MM.1S (cell line): ENCODE measurements at regions not wholly inside any gene's neighbourhood (a gene's known extent, or its start where the extent isn't known, plus 50 kb on each side); places are given as distances from the start of the nearest gene placed in this dataset.

Source experiments
- DNase-seq: peaks from one replicate; pipeline ENCODE4 v3.0.0-alpha.2; 2015
- H2AFZ ChIP-seq: fragments of 300-600 bp; sonication (generic); 2 replicates; pipeline ENCODE4 v1.6.0; 2016; ENCODE audit warnings: antibody characterized with exemption, low read length
- H3F3A ChIP-seq: fragments of 300-600 bp; sonication (generic); 2 replicates; pipeline ENCODE4 v1.6.1; 2016; ENCODE audit warnings: mild to moderate bottlenecking, antibody characterized with exemption, low read length, moderate library complexity, mixed read lengths; ENCODE audit not compliant: insufficient read depth
- H3K27ac ChIP-seq: fragments of 300-600 bp; sonication (generic); 2 replicates; pipeline ENCODE4 v1.5.1; 2016; ENCODE audit warnings: mild to moderate bottlenecking, low read length
- H3K27me3 ChIP-seq: fragments of 300-600 bp; sonication (generic); replicated peaks from 2 replicates; pipeline ENCODE4 v1.6.0; 2016; ENCODE audit warnings: low read length; ENCODE audit not compliant: insufficient read depth
- H3K36me3 ChIP-seq: fragments of 300-600 bp; sonication (generic); replicated peaks from 2 replicates; pipeline ENCODE4 v1.6.1; 2016; ENCODE audit warnings: mild to moderate bottlenecking, low read length, mixed read lengths; ENCODE audit not compliant: insufficient read depth
- H3K4me1 ChIP-seq: fragments of 300-600 bp; sonication (generic); 2 replicates; pipeline ENCODE4 v1.6.1; 2016; ENCODE audit warnings: low read length, mixed read lengths
- H3K4me2 ChIP-seq: fragments of 300-600 bp; sonication (generic); 2 replicates; pipeline ENCODE4 v1.6.0; 2016; ENCODE audit warnings: low read depth, low read length
- H3K4me3 ChIP-seq: fragments of 300-600 bp; sonication (generic); 2 replicates; pipeline ENCODE4 v1.5.1; 2016; ENCODE audit warnings: low read length, mixed read lengths
- H3K79me2 ChIP-seq: fragments of 300-600 bp; sonication (generic); 2 replicates; pipeline ENCODE4 v1.6.1; 2016; ENCODE audit warnings: mixed run types, low read length, mixed read lengths
- H3K9ac ChIP-seq: fragments of 300-600 bp; sonication (generic); 2 replicates; pipeline ENCODE4 v1.6.1; 2016; ENCODE audit warnings: low read length, mixed read lengths
- H3K9me2 ChIP-seq: fragments of 300-600 bp; sonication (generic); replicated peaks from 2 replicates; pipeline ENCODE4 v1.6.1; 2016; ENCODE audit warnings: mild to moderate bottlenecking, low read length, mixed read lengths; ENCODE audit not compliant: insufficient read depth
- H3K9me3 ChIP-seq: fragments of 300-600 bp; sonication (generic); replicated peaks from 2 replicates; pipeline ENCODE4 v1.6.1; 2016; ENCODE audit warnings: mild to moderate bottlenecking, low read length, mixed read lengths; ENCODE audit not compliant: insufficient read depth
- H4K20me1 ChIP-seq: fragments of 300-600 bp; sonication (generic); 2 replicates; pipeline ENCODE4 v1.6.1; 2016; ENCODE audit warnings: mild to moderate bottlenecking, low read length, moderate library complexity, mixed read lengths; ENCODE audit not compliant: insufficient read depth
- CTCF ChIP-seq: fragments of 300-600 bp; sonication (generic); IDR thresholded peaks from 2 replicates; pipeline ENCODE4 v1.5.1; 2016; ENCODE audit warnings: antibody characterized with exemption, low read length, mixed read lengths
- EZH2 ChIP-seq: fragments of 300-600 bp; sonication (generic); optimal IDR thresholded peaks from 2 replicates; pipeline ENCODE3; 2017; ENCODE audit warnings: low read depth, mild to moderate bottlenecking, antibody characterized with exemption, low read length, mixed read lengths
- EZH2phosphoT487 ChIP-seq: fragments of 300-600 bp; sonication (generic); IDR thresholded peaks from 2 replicates; pipeline ENCODE4 v1.6.1; 2018; ENCODE audit warnings: antibody characterized with exemption, low read length

GRCh38 chrX:6325437-6325836 lies 96.8 kb upstream of the NLGN4X start:
- no peak overlapping the region for H3K27ac ChIP-seq
- H3K9me3 ChIP-seq, result no peaks in the 10 kb centered on the region
- no peak overlapping the region for H2AFZ ChIP-seq
- H3K79me2 ChIP-seq, result no peaks in the 10 kb centered on the region
- no peaks in the 10 kb centered on the region for H3K4me1 ChIP-seq
- H3K9ac ChIP-seq, result no peak overlapping the region
- no peaks in the 10 kb centered on the region for H3K27me3 ChIP-seq
- no peaks in the 10 kb centered on the region for H3K9me2 ChIP-seq
- H3K4me2 ChIP-seq, result no peak overlapping the region
- H3F3A ChIP-seq, result no peaks in the 10 kb centered on the region
- TF ChIP-seq CTCF, result no peak
- TF ChIP-seq EZH2, result no peak
- TF ChIP-seq EZH2phosphoT487, result no peak
- H3K4me3 ChIP-seq, result no peak overlapping the region
- H3K36me3 ChIP-seq, result no peaks in the 10 kb centered on the region
- DNase-seq, result no peak
- no peaks in the 10 kb centered on the region for H4K20me1 ChIP-seq

- H3K27me3 ChIP-seq, result no peaks in the 10 kb centered on the region
- peaks cover 5% of the 10 kb centered on the region; the same call in 1 of the 2 replicates for H3K4me1 ChIP-seq
- H3K4me2 ChIP-seq, result no peak overlapping the region
- no peaks in the 10 kb centered on the region for H3K9me2 ChIP-seq
- H3K36me3 ChIP-seq, result no peaks in the 10 kb centered on the region
- H3K4me3 ChIP-seq, result no peak overlapping the region
- H3K9me3 ChIP-seq, result no peaks in the 10 kb centered on the region
- no peaks in the 10 kb centered on the region for H4K20me1 ChIP-seq
- TF ChIP-seq EZH2, result no peak
- no peaks in the 10 kb centered on the region for H3F3A ChIP-seq
- H2AFZ ChIP-seq, result no peak overlapping the region
- no peak overlapping the region for H3K27ac ChIP-seq
- H3K9ac ChIP-seq, result no peak overlapping the region
- no peak for DNase-seq
- no peaks in the 10 kb centered on the region for H3K79me2 ChIP-seq
Measured at GRCh38 chrX:6313356-6313755, 84.7 kb upstream of the NLGN4X start.

GRCh38 chrX:6311540-6311939 lies 82.9 kb upstream of the NLGN4X start:
- H3K4me3 ChIP-seq, result no peak overlapping the region
- peak; percentile 38 for DNase-seq
- H3K27ac ChIP-seq, result no peak overlapping the region; the same call in 1 of the 2 replicates
- no peak for TF ChIP-seq EZH2phosphoT487
- TF ChIP-seq CTCF, result no peak
- TF ChIP-seq EZH2, result no peak
- H3K27me3 ChIP-seq, result no peaks in the 10 kb centered on the region
- no peaks in the 10 kb centered on the region for H3K9me2 ChIP-seq
- no peaks in the 10 kb centered on the region for H3K9me3 ChIP-seq
- no peaks in the 10 kb centered on the region for H4K20me1 ChIP-seq
- 0 out of 2 replicates have a peak overlapping the region, but pooled peaks have one; percentile 15 for H2AFZ ChIP-seq
- no peaks in the 10 kb centered on the region for H3F3A ChIP-seq
- H3K4me2 ChIP-seq, result no peak overlapping the region
- H3K79me2 ChIP-seq, result no peaks in the 10 kb centered on the region
- no peaks in the 10 kb centered on the region for H3K36me3 ChIP-seq
- H3K4me1 ChIP-seq, result peaks cover 5% of the 10 kb centered on the region; the same call in 1 of the 2 replicates
- H3K9ac ChIP-seq, result no peak overlapping the region

- Histone ChIP-seq H3K9me2 (no peaks in the 10 kb centered on the region), H3K27me3 (no peaks in the 10 kb centered on the region), H3K27ac (no peak overlapping the region), H3K9me3 (no peaks in the 10 kb centered on the region), H2AFZ (no peak overlapping the region), H3K4me1 (peaks cover 5% of the 10 kb centered on the region; the same call in 1 of the 2 replicates), H3K4me3 (no peak overlapping the region), H3K9ac (no peak overlapping the region), H3K79me2 (no peaks in the 10 kb centered on the region), H4K20me1 (no peaks in the 10 kb centered on the region), H3F3A (no peaks in the 10 kb centered on the region), H3K4me2 (no peak overlapping the region), H3K36me3 (no peaks in the 10 kb centered on the region)
- TF ChIP-seq EZH2 (no peak), CTCF (no peak), EZH2phosphoT487 (no peak)
- DNase-seq, result no peak
Measured at GRCh38 chrX:6307156-6307555, 78.5 kb upstream of the NLGN4X start.
